HUES48 (cell line): ENCODE measurements at regions not wholly inside any gene's neighbourhood (a gene's known extent, or its start where the extent isn't known, plus 50 kb on each side); places are given as distances from the start of the nearest gene placed in this dataset.
"Not testable (repeated sequence)": the region's sequence is repeated elsewhere in the genome, so short reads cannot be mapped to it uniquely, and the experiment has no call there.

Experiments
- H3K27ac ChIP-seq: one replicate; pipeline ENCODE4 v1.7.0; 2013; ENCODE audit warnings: low read depth, low read length, inconsistent platforms
- H3K27me3 ChIP-seq: 2 replicates; pipeline ENCODE4 v1.6.1; 2013; ENCODE audit warnings: mild to moderate bottlenecking, low read length; ENCODE audit not compliant: control insufficient read depth, insufficient read depth
- H3K36me3 ChIP-seq: 2 replicates; pipeline ENCODE4 v1.6.1; 2013; ENCODE audit warnings: low read length; ENCODE audit not compliant: control insufficient read depth, insufficient read depth
- H3K4me1 ChIP-seq: 2 replicates; pipeline ENCODE4 v1.6.1; 2013; ENCODE audit warnings: mild to moderate bottlenecking, low read length; ENCODE audit not compliant: control insufficient read depth, insufficient read depth
- H3K4me3 ChIP-seq: 2 replicates; pipeline ENCODE4 v1.5.1; 2013; ENCODE audit warnings: mild to moderate bottlenecking, low read depth, low read length
- H3K9ac ChIP-seq: 2 replicates; pipeline ENCODE4 v1.6.1; 2013; ENCODE audit warnings: mild to moderate bottlenecking, low read depth, low read length, moderate library complexity
- H3K9me3 ChIP-seq: 2 replicates; pipeline ENCODE4 v1.6.1; 2013; ENCODE audit warnings: low read length; ENCODE audit not compliant: control insufficient read depth, insufficient read depth

- Histone ChIP-seq H3K9ac (no peak overlapping the region), H3K4me3 (no peak overlapping the region), H3K36me3 (no peaks in the 10 kb centered on the region), H3K27ac (no peak overlapping the region), H3K27me3 (no peaks in the 10 kb centered on the region), H3K4me1 (no peaks in the 10 kb centered on the region), H3K9me3 (no peaks in the 10 kb centered on the region)
Observed at GRCh38 chr4:187711586-187711985, 284.0 kb upstream of the ZFP42 start.

- no peaks in the 10 kb centered on the region for H3K4me1 ChIP-seq
- H3K4me3 ChIP-seq = no peak overlapping the region
- no peak overlapping the region for H3K27ac ChIP-seq
- no peaks in the 10 kb centered on the region for H3K27me3 ChIP-seq
- no peak overlapping the region for H3K9ac ChIP-seq
- H3K36me3 ChIP-seq = no peaks in the 10 kb centered on the region
- no peaks in the 10 kb centered on the region for H3K9me3 ChIP-seq
Observed at GRCh38 chr4:187714957-187715356, 280.6 kb upstream of the ZFP42 start.

GRCh38 chr4:187715466-187715865, 280.1 kb upstream of the ZFP42 start:
- Histone ChIP-seq H3K9me3 (no peaks in the 10 kb centered on the region), H3K36me3 (no peaks in the 10 kb centered on the region), H3K9ac (no peak overlapping the region), H3K4me3 (no peak overlapping the region), H3K4me1 (no peaks in the 10 kb centered on the region), H3K27ac (no peak overlapping the region), H3K27me3 (no peaks in the 10 kb centered on the region)

GRCh38 chr4:187724456-187724855, 271.1 kb upstream of the ZFP42 start:
- no peaks in the 10 kb centered on the region for H3K27me3 ChIP-seq
- H3K9ac ChIP-seq = no peak overlapping the region
- H3K9me3 ChIP-seq = no peaks in the 10 kb centered on the region
- no peaks in the 10 kb centered on the region for H3K36me3 ChIP-seq
- no peaks in the 10 kb centered on the region for H3K4me1 ChIP-seq
- H3K27ac ChIP-seq = no peak overlapping the region
- no peak overlapping the region for H3K4me3 ChIP-seq

- Histone ChIP-seq H3K36me3 (no peaks in the 10 kb centered on the region), H3K27ac (no peak overlapping the region), H3K9ac (no peak overlapping the region), H3K4me1 (no peaks in the 10 kb centered on the region), H3K27me3 (no peaks in the 10 kb centered on the region), H3K9me3 (no peaks in the 10 kb centered on the region), H3K4me3 (no peak overlapping the region)
Observed at GRCh38 chr4:187726485-187726884, 269.1 kb upstream of the ZFP42 start.

DNA sequence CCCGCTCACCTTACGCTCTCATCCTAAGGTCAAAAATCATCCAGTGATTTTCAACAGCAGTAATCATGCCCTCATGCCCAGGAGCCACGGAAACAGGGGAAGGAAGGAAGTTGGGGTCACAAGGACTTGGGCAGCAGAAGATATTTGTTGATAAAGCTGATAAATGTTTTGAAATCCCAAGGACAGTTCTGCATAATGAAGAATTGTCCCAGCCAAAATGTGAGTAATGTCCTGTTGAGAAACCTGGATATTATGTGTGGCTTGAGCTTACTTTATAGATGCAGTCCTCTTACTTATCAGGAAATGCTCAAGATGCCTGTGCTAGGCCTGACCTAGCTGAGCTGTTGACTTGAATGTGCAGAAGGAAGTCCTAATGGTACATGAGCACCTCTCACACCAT, 263.0 kb upstream of the ZFP42 start:
- no peak overlapping the region for H3K9ac ChIP-seq
- no peak overlapping the region for H3K27ac ChIP-seq
- H3K4me1 ChIP-seq = no peaks in the 10 kb centered on the region
- no peak overlapping the region for H3K4me3 ChIP-seq
- no peaks in the 10 kb centered on the region for H3K9me3 ChIP-seq
- H3K36me3 ChIP-seq = no peaks in the 10 kb centered on the region
- H3K27me3 ChIP-seq = no peaks in the 10 kb centered on the region

DNA sequence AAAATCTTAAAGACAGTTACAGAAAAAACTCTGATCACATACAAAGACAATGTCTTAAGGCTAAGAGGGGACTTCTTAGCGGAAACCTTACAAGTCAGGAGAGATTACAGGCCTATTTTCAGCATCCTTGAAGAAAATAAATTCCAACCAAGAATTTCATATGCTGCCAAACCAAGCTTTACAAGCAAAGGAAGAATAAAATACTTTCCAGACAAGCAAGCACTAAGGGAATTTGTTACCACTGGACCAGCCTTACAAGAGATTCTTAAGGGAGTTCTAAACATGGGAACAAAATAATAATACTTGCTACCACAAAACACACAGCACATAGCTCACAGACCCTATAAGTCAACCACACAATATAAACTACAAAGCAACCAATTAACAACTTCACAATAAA, 255.8 kb upstream of the ZFP42 start:
- Histone ChIP-seq H3K27me3 (no peaks in the 10 kb centered on the region), H3K9ac (no peak overlapping the region), H3K4me1 (no peaks in the 10 kb centered on the region), H3K36me3 (no peaks in the 10 kb centered on the region), H3K9me3 (peaks cover 6% of the 10 kb centered on the region; the same call in 1 of the 2 replicates), H3K27ac (no peak overlapping the region), H3K4me3 (no peak overlapping the region)

- Histone ChIP-seq H3K4me3 (no peak overlapping the region), H3K36me3 (no peaks in the 10 kb centered on the region), H3K27me3 (no peaks in the 10 kb centered on the region), H3K9ac (no peak overlapping the region), H3K4me1 (no peaks in the 10 kb centered on the region), H3K27ac (no peak overlapping the region), H3K9me3 (peaks cover 1% of the 10 kb centered on the region; the same call in 1 of the 2 replicates)
Observed at GRCh38 chr4:187744911-187745310, 250.7 kb upstream of the ZFP42 start.

DNA sequence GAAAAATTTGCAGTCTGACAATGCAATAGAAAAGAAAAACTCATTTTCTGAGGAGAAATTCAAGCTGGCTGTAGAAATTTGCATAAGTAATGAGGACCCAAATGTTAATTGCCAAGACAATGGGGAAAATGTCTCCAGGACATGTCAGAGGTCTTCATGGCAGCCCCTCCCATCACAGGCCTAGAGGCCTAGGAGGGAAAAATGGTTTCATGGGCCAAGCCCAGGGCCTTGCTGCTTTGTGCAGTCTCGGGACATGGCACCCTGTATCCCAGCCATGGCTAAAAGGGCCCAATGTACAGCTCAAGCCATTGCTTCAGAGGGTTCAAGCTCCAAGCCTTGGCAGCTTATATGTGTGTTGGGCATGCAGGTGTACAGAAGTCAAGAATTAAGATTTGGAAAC, 244.9 kb upstream of the ZFP42 start:
- H3K4me1 ChIP-seq, H3K4me3 ChIP-seq, H3K27ac ChIP-seq, H3K9ac ChIP-seq, H3K27me3 ChIP-seq, H3K36me3 ChIP-seq: not testable (repeated sequence)
- peaks cover 20% of the 10 kb centered on the region for H3K9me3 ChIP-seq

DNA sequence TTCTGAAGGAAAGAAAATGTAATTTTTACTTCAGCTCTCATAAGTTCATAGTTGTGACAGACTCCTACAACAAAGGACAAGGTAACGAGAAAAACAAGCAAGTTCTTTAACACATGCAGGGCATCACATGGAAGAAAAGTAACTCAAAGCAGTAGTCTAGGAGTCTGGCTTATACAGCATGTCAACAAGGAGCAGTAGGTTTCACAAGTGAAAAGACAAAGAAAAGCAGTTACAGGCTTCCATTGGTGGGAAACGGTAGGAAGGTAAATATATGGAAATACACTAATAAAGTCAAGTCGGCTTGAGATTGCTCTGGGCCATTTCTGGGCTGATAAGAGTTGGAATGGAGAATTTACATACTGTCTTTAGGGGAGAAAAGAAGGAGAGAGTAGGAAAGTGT, 228.4 kb upstream of the ZFP42 start:
- H3K36me3 ChIP-seq = no peaks in the 10 kb centered on the region
- H3K4me1 ChIP-seq = peaks cover 5% of the 10 kb centered on the region; the same call in 1 of the 2 replicates
- H3K27me3 ChIP-seq = no peaks in the 10 kb centered on the region
- no peak overlapping the region for H3K27ac ChIP-seq
- H3K9me3 ChIP-seq = no peaks in the 10 kb centered on the region
- no peak overlapping the region for H3K9ac ChIP-seq
- H3K4me3 ChIP-seq = no peak overlapping the region

DNA sequence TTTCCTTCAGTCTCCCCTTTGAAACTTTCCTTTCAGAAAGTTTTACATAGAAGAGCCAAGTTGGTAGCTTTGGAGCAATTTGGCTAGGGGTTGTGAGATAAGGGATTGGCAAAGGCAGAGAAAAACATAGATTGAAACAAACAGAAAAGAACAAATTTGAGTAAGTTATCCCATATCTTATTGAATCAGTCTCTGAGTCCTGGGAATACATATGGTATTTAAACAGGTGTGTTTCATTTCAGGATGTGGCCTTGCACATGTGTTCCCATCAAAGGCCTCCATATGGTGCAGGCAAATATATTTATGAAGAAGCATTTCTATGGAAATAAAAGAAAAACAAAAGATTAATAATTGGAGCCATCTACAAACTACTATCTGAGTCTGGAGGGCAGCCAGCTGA, 227.9 kb upstream of the ZFP42 start:
- H3K9ac ChIP-seq = no peak overlapping the region
- H3K36me3 ChIP-seq = no peaks in the 10 kb centered on the region
- H3K4me3 ChIP-seq = no peak overlapping the region
- no peaks in the 10 kb centered on the region for H3K27me3 ChIP-seq
- no peaks in the 10 kb centered on the region for H3K9me3 ChIP-seq
- peaks cover 5% of the 10 kb centered on the region; the same call in 1 of the 2 replicates for H3K4me1 ChIP-seq
- no peak overlapping the region for H3K27ac ChIP-seq

GRCh38 chr4:187770345-187770744, 225.2 kb upstream of the ZFP42 start:
- H3K36me3 ChIP-seq = no peaks in the 10 kb centered on the region
- H3K27me3 ChIP-seq = no peaks in the 10 kb centered on the region
- no peak overlapping the region for H3K9ac ChIP-seq
- H3K27ac ChIP-seq = no peak overlapping the region
- peaks cover 5% of the 10 kb centered on the region; the same call in 1 of the 2 replicates for H3K4me1 ChIP-seq
- H3K9me3 ChIP-seq = no peaks in the 10 kb centered on the region
- no peak overlapping the region for H3K4me3 ChIP-seq
